NCI-H2171 (cell line): ENCODE measurements at regions not wholly inside any gene's neighbourhood (a gene's known extent, or its start where the extent isn't known, plus 50 kb on each side); places are given as distances from the start of the nearest gene placed in this dataset.
"Not testable (repeated sequence)": the region's sequence is repeated elsewhere in the genome, so short reads cannot be mapped to it uniquely, and the experiment has no call there.

Experiments
- DNase-seq: peaks from one replicate; lab custom pipeline; 2025; lab: John Stamatoyannopoulos, UW

DNA sequence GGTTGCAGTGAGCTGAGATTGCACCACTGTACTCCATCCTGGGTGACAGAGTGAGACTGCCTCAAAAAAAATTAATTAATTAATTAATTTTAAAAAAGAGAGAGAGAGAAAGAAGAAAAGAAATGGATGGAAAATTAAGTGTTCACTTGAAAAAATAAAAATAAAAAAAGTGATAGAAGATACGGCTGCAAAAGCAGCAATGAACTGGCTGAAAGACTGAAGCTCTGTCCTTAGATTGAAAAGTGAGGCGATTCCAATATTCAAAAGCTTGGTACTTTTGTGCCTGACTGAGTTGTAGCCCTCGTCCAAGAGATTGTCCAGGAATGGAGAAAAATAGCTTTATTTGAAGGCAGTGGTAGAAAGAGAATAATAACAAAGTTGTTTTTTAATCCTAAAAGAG, 154.6 kb downstream of the ADSS2 start:
- DNase-seq, result no peak

DNA sequence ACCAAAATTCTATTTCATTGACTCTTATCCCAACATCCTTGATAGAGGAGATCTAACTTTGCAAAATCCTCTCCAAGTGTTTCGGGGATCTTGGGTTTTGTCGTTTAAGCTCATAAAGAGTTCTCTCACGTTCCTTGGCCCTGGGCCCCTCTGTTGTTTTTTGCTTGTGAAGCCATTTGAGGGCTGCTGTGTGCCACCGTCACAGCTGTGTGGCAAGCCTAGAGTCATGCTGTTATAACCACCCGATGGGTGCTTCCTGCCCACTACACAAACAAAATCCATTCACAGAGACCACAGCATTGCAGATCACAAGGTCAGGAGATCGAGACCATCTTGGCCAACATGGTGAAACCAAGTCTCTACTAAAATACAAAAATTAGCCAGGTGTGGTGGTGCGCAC, 154.1 kb downstream of the ADSS2 start:
- no peak for DNase-seq

- DNase-seq, result not testable (repeated sequence)
Observed at GRCh38 chr1:244300029-244300375, 151.7 kb downstream of the ADSS2 start.

DNA sequence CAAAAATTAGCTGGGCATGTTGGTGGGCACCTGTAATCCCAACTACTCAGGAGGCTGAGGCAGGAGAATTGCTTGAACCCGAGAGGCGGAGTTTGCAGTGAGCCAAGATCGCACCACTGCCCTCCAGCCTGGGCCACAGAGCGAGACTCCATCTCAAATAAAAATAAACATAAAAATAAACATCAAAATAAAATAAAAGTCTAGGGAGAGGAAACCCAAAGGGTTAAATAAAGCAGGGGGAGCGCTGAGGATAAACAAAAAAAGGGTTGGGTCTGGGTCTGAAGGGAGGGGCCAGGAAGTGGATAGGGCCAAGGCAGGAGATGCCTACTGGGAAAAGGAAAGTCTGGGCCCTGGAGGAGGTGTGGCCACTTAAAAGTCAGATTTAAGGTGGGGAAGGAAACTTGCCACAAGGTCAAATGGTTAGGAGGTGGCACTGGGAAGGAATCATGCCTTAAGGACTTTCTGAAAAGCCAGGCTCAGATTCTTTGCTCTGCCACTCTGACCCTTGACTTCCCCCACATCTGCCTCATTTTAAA, 150.0 kb downstream of the ADSS2 start:
- no peak for DNase-seq

- no peak for DNase-seq
Observed at GRCh38 chr1:244302876-244303609, 148.7 kb downstream of the ADSS2 start.

- no peak for DNase-seq
Observed at GRCh38 chr1:244303610-244303969, 148.1 kb downstream of the ADSS2 start.

GRCh38 chr1:244304156-244304555, 147.6 kb downstream of the ADSS2 start:
- DNase-seq, result no peak

DNA sequence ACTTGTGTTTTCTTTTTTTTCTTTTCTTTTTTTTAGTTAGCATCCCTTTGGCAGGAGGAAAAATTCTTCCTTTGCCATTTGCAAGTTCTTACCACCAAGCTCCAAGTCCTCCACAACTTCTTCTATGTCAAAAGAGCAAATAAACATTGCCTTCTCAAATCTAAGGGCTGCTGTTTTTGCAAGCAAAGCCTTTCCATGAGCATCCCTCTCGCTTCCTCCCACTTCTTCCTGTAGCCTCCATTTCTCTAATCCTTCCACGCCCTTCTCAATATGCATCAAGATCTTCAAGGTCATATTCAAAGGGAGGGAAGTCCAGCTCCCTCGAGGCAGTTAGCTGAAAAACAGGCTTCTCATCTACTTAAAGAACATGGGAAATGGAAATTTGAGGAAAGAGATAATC, 147.1 kb downstream of the ADSS2 start:
- no peak for DNase-seq

- DNase-seq, result no peak
Observed at GRCh38 chr1:244305776-244306341, 145.8 kb downstream of the ADSS2 start.

DNA sequence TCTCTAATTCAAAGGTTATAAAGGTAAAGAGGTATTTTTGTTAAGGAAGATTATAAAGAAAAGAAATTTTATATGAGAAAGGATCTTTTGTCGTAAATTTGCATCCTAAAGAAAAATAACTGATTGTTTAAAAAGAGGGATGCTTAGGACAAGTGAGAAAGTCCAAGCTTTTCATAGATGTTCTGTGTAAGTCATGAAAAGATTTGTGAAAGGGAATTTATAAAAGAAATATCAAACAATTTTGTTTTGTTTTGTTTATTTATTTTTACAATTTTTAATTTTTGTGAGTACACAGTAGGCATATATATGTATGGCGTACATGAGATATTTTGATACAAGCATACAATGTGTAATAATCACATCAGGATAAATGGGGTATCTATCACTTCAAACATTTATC, 145.2 kb downstream of the ADSS2 start:
- no peak for DNase-seq

GRCh38 chr1:244309191-244309590, 142.5 kb downstream of the ADSS2 start:
- DNase-seq, result not testable (repeated sequence)

GRCh38 chr1:244311784-244312532, 139.8 kb downstream of the ADSS2 start:
- no peak for DNase-seq

DNA sequence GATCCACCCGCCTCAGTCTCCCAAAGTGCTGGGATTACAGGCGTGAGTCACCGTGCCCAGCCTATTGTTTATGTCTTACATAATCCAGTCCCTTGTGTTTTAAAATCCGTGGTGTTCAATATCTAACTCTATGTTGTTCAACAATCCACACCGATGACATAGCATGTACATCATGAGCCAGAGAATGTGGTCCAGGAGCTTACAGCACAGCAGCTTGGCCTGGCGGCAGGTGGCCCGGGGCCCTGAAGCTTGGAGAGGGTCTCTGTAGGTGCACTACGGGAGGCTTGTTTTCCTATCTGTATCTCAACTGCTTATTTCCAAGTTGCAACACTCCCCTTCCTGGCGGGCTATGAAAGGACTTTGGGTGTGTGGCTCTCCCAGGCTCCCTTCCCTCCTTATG, 138.4 kb downstream of the ADSS2 start:
- DNase-seq, result no peak

- DNase-seq, result no peak
Observed at GRCh38 chr1:244314921-244315559, 136.7 kb downstream of the ADSS2 start.

DNA sequence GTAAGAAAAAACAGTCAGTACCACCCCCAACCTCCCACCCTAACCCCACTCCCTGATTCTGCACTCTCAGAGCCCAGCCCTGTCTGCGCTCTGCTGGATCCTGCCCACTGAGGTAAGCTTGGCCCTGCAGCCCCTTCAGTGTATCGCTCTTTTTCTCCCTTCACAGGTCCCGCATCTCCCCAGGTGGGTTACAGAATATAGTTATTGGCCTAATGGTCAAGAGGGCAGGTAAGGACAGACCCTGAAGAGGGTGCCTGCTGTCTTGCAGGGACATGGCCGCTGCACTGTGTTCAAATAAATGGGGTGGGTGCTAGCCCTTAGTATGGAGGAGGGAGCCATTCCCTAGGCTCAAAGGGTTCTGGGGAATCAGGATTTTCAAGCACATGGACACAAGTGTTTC, 135.7 kb downstream of the ADSS2 start:
- no peak for DNase-seq

GRCh38 chr1:244316407-244316806, 135.3 kb downstream of the ADSS2 start:
- no peak for DNase-seq

DNA sequence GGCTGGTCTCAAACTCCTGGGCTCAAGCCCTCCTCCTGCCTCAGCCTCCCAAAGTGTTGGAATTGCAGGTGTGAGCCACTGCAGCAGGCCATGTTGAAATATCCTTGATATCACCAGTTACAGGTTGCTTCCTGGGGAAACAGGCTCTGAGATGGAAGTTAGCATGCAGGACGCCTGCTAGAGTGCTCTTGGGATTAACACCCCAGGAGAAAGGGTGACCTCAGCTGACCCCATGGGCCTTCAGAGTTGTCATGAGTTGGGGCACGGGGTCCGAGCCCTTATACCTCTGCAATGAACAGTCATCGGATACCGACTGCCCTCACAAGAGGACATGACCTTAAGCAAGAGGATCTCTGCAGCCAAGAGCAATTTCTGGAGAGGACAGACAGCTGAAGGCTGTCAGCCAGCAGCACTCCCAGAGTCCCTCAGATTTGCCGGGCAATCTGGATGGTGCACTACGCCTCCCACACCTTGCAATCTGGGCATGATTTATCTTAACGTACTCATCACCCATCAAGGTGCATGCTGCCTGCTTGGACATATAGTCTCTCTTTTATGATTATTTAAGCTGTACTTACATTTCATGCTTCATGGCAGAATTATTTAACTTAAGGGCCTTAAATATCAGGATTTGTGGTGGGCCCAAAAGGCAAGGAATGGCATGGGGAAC, 134.6 kb downstream of the ADSS2 start:
- no peak for DNase-seq

DNA sequence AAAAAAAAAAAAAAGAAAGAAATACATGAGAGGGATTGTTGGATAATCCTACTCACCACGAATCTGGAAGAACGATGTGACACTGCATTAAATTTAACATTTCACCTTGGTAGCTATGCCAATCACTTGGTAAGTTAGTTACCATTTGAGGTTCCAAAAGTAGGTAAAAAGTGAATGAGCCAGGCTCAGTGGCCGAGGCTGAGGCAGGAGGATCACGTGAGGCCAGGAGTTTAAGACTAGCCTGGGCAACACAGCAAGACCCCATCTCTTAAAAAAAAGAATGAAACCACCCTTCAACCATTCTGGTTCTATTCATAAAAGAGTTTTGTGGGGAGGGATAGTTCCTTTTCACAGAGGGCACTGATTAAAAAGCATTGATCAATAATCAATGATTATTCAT, 133.6 kb downstream of the ADSS2 start:
- DNase-seq, result no peak

DNA sequence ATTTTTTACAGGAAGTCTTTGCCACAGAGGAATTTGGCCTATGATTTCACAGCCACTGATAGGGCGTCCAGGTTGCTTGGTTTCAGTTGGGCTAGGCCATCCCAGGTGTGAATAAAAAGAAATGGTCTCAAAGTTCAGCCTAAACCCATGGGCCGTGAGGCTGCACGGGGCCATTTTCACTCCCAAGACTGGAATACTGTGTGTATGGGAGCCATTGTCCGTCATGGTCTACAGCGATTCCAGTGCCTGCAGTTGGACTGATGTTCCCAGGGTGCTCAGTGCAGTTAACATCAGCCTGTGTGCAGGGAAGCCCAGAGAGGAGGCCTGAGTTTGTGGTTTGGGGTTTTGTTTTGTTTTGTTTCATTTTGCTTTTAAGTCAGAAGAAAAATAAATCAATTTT, 133.2 kb downstream of the ADSS2 start:
- DNase-seq, result no peak

DNA sequence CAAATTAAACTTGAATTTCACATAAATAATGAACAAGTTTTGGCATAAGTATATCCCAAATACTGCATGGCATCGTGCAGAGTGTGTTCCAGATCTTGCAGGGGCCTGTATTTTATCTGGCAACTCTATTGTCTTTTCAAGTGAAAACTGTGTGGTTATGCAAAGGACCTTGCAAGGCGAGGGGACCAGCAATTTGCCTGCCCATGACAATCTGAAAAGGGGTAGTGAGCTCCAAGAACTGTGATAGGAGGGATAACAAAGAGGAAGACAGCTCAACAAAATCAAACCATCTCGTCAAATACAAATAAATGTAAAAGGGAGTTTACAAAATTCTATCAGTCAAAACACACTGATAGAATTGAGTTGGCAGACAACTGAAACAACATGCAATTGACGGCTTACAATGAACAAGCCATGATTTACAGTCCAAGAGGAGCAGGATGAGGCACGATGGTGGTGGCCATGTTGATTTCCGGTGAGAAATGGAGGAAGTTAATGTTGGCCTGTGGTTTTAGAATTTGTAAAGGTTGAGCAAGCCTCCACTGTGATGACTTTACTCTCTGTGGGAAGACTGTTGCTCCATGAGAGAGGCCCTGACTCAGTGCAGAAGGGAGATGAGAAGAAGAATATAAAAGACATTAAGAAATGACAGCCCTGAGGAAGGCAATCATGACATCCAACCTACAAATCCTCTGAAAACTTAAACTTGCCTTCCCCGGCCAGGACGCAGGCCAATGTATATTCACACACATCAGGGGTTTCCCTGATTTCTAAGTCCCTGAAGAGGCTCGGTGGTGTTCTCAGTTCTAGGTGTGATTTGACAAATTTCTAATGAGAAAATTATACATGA, 132.2 kb downstream of the ADSS2 start:
- no peak for DNase-seq

- no peak for DNase-seq
Observed at GRCh38 chr1:244322181-244322580, 129.5 kb downstream of the ADSS2 start.
